HG02884 (cell line): ENCODE measurements at regions not wholly inside any gene's neighbourhood (a gene's known extent, or its start where the extent isn't known, plus 50 kb on each side); places are given as distances from the start of the nearest gene placed in this dataset.
"Not testable (repeated sequence)": the region's sequence is repeated elsewhere in the genome, so short reads cannot be mapped to it uniquely, and the experiment has no call there.

Experiments used
- ATAC-seq: cut with Tn5 transposase; IDR thresholded peaks from one replicate; pipeline ENCODE4 v1.9.1; 2021; ENCODE audit warnings: mild to moderate bottlenecking, moderate library complexity; ENCODE audit not compliant: unreplicated experiment

DNA sequence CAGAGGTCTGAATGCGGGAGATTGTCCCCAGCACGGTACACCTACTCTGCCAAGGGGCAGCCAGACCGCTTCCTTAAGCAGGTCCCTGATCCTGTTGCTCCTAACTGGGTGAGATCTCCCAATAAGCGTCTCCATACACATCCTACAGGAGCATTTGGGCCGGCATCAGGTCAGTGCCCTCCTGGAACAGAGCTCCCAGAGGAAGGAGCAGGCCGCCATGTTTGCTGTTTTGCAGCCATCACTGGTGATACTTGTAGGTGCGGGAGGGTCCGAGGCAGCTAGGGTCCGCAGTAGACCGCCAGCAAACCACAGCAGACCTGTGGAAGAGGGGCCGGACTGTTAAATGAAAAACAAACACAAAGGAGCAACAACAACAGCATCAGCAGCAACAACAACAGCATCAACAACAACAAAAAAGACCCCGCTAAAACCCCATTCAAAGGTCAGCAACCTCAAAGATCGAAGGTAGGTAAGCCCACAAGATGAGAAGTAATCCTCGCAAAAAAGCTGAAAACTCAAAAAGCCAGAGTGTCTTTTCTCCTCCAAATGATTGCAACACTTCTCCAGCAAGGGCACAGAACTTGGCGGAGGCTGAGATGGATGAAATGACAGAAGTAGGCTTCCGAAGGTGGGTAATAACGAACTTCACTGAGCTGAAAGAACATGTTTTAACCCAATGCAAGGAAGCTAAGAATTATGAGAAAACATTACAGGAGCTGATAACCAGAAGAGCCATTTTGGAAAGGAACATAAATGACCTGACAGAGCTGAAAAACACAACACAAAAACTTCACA, 79.0 kb upstream of the CDH7 start:
- ATAC-seq = no peak

DNA sequence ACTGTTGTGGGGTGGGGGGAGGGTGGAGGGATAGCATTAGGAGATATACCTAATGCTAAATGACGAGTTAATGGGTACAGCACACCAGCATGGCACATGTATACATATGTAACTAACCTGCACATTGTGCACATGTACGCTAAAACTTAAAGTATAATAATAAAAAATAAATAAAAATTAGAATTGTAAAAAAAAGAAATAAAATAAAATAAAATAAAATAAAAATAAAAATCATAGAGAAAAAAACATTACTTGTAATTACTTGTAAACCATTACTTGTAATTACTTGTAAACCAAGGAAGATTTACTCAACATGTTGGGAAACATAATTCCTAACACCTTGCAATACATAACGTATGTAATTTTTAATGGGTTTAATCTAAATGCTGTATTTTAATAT, 80.7 kb upstream of the CDH7 start:
- ATAC-seq = not testable (repeated sequence)

DNA sequence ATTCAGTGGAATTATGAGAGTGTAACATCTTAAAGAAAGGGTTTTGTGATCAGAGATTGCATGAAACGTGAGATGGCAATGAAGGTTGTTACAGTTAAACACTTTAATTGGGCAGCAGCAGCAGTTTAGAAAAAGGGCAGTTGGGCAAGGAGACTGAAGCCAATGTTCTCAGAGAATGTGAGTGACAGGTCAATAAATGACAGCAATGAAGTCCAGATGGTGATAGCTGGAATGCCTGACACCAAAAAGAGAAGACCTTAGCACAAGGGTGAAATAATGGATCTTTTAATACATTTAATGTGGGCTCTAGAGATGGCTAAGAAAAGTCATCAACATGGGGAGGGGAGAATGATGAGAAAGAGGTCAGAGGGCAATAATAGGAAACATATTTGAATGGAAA, 89.4 kb upstream of the CDH7 start:
- no peak for ATAC-seq

DNA sequence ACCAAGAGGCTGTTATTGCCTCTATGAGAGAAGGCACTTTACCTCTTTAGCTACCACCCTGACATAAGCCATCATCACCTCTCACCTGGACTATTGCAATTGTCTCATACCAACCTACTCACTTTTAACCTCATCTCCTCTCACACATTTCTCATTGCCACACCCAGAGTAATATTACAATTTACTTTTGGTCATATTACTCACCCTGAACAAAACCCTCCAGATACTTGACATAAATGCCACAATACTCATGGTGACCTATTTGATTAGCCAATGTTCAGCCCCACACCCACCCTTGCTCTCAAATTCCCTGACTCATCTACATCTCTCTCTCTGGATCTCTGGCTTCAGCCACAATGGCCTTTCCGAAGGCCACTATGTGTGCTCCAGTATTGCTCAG, 90.9 kb upstream of the CDH7 start:
- no peak for ATAC-seq

DNA sequence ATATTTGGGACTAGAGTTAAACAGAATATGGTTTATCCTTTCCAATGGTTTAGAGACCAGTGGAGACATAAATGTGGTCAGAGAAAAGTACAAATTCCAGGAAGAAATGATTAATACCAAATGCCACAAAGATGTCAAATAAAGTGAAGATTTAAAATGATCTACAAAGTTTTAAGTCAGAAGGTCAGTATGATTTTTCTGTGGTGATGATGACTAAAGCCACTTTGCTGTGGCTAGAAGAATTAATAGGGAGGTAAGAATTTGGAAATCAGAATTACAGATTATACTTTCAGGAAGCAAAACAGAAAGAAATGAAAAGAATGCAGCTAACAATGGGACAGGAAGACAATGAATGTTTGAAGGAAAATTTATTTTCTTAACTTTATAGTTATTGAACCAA, 91.5 kb upstream of the CDH7 start:
- no peak for ATAC-seq

DNA sequence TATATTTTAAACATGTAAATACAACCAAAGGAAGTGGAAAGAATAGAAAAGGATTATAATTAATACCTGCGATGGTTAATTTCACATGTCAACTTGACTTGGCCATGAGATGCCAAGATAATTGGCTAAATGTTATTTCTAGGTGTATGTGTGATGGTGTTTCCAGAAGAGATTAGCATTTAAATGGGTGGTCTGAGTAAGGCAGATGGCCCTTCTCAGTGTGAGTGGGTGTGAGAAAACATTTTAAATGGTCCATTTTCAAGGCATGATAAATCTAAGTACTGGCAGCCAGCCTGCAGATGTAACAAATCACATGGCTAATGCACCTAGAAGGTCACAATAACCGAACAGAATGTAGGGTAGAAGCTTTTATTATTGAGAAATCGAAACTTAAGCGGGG, 99.6 kb upstream of the CDH7 start:
- ATAC-seq = no peak

DNA sequence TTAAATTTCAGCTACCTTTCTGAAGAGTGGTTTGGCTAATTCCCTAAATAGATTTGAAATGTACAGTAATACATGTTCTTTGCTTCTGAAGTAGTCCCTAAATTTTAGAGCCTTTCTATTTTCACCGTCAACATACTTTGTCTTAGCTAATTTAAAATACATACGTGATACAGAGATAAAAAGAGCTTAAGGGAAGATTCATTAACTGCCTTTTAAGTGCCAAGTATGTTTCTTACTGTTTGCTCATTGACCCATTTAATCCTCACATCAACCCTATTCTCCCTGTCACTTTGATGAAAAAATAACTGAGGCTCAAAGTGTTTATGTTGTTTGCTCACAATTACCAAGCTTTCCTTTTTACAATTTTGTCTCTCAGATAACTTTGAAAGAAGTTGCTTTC, 118.6 kb upstream of the CDH7 start:
- ATAC-seq = no peak

DNA sequence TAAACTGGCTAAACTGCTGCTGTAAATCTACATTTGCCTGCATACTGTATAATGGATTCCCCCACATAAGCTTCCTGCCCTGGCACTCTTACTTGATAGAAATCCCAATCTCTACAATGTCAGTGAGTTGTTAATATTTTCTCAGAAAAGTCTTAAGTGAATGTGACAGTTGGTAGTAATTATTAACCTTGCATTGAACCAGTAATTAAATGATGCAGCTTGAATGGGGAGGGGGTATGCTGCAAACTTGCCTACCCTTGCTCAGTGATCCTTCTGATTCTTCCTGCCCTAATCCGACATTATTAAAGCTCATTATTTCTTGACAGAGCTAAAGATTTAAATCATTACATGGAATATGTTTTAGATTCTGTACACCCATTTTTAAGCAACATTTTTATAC, 119.0 kb upstream of the CDH7 start:
- no peak for ATAC-seq

DNA sequence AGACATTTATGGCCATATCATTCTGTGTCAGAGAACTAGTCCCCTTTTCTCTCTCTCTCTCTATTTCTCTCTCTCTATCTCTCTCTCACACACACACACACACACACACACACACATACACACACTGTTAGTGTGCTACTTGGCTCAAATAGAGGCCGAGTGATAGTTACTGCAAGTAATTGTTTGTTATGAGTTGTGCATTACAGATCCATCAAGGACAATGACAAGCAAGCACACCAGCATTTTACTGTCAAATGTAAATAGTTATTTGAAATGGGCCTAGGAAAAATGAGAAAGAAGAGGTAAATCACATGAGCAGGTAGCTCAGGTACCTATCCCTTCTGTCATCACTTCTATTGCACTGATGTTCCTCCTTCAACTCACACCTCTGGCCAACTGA, 122.4 kb upstream of the CDH7 start:
- no peak for ATAC-seq

DNA sequence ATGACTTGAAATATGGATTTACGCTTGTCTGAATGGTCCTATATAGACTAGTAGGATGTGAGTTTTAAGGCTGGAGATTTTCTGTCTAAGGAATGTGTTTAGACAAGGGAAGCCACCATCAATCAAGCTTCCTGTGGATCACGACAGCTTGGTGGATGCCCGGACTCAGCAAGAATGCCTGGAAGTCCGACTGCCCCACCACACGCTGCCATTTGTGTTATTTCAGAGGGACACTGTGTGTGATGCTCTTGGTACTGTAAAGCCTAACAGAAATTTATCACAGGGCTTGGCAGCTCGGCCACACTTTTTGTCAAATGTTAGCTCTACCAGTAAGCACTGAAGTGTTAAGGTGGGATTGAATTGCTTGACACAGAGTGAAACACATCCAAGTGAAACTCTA, 127.1 kb upstream of the CDH7 start:
- no peak for ATAC-seq

DNA sequence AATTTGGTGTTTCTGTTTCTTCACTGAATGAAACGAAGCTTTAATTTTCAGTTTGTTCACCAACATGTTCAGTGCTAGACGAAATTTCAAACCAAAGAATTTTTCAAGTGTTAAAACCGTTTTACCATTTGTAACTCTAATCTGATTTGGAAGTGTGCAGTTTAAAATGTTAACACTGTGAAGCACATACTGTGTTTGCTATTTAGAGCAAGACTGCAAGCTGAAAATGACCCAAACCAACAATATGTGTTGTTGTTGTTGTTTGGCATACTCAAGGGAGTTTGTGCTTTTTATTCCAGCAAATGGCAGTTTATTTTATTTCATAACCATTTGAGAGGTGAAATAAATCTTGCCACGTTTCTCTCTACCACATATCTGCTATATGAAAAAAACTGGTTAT, 128.4 kb upstream of the CDH7 start:
- no peak for ATAC-seq

DNA sequence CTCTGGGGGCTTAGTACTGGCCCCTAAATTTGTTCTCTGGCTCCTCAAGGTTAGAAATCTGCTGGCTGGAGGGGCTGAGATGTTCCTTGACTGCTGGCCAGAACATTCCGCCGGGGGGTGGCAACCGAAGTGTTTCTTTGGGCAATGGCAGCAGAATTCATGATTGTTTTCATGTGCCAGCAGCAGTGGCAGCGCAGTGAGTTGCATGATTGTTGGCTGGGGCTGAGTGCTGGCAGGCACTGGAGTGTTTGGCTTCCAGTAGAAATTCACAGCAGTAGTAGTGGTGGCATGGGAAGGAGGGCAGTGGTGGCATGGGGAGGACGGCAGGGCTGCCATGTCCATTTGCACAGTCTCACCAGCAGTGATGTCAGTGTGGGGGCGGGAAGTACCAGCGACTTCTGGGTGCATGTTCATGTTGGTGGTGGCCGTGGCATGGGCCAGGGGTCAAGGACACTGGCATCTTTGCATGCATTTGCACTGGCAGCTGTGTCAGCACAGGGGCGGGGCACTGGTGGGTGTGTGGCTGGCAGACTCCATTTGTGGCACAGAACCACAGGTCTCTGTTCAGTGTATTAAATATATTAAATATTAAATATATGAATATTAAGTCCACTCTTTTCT, 130.6 kb upstream of the CDH7 start:
- no peak for ATAC-seq

DNA sequence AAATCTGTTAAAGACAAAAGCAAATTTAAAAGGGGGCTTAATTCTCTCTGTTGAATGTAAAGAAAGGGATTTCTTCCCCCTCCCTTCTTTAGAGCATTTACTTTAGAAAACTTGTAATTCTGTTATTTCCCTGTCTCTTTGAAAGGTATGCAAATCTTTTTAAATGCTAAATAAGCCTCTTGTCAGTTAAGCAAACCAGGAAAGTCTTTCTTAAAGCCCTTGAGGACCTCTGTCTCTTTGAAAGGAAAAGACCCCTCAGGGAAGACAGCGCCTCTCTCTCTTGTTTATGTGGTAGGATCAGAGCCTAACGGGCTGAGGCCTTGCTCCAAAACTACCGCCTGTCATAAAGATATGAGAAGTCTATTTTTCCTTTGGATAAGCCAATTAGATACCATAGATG, 139.9 kb upstream of the CDH7 start:
- no peak for ATAC-seq

DNA sequence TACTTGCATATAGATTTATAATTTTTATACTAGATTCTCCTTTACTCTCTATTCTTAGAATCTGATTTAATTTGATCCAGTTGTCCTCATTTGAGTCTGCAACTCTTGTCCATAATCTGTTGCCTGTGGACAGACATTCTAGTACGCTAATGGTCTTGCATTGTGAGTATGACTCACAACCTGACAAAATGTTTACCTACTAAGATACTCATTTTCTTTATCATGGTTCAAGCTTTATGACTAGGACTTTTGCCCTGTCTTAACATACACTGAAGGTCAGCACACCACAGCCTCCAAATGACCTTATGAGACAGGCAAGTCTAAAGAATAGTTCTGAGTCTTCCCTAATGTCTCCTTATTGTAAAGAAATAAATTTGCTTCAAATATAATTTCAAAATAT, 142.3 kb upstream of the CDH7 start:
- no peak for ATAC-seq

DNA sequence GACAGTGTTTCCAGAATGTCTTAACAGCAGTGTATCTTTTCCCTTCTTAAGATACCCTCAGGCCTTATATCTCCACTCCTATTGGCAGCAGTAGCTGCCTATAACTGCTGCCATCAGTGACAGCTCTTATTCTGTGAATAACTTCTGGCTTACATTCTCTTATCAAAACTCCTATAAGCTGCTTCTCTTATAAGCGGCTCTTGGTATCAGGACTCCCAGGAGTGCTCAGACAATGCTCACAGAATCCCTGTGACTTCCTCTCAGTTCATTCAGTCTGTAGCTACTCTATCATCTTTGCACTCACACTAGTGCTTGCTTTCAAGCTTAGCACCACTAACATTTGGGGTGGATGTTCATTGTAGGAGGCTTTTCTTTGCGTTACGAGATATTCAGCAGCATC, 143.7 kb upstream of the CDH7 start:
- ATAC-seq = no peak

DNA sequence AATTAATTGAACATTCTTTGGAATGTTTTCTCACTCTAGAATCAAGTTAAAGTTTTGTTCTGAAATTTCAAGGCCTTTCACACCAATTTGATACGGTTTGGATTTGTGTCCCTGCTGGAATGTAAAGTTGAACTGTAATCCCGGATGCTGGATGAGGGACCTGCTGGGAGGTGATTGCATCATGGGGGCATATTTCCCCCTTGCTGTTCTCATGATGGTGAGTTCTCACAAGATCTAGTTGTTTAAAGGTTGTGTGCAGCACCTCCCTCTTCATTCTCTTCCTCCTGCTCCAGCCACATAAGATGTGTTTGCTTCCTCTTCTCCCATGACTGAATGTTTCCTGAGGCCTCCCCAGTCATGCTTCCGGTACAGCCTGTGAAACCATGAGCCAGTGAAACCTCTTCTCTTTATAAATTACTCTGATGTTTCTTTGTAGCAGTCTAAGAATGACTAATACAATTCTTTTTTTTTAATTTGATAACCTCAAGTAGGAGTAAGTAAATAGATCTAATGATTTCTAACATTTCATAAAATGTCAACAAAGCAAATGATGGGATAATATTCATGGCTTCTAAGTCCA, 144.2 kb upstream of the CDH7 start:
- no peak for ATAC-seq

DNA sequence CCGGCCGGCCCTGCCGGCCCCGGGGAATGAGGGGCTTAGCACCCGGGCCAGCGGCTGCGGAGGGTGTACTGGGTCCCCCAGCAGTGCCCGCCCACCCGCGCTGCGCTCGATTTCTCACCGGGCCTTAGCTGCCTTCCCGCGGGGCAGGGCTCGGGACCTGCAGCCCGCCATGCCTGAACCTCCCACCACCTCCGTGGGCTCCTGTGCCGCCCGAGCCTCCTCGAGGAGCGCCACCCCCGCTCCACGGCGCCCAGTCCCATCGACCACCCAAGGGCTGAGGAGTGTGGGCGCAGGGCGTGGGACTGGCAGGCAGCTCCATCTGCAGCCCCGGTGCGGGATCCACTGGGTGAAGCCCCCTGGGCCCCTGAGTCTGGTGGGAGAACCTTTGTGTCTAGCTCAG, 145.5 kb upstream of the CDH7 start:
- not testable (repeated sequence) for ATAC-seq

DNA sequence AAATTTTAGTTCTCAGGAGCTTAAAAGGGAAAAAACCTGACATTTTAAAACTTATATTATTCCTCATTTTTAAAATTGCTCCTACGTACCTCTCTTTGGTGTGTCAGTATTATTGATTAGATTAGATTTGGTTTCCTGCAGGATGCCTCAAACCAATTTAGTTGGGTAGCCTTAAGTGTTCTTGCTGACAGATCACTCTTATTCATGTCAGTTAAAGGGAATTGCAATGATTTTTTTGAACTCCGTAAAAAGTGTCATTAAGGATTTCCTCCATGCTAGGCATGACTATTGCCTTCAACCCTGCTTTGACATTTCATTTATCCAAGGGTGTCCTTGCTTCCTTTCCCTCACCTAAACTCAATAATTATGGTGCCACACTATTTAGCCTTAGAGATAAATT, 149.0 kb upstream of the CDH7 start:
- ATAC-seq = no peak

DNA sequence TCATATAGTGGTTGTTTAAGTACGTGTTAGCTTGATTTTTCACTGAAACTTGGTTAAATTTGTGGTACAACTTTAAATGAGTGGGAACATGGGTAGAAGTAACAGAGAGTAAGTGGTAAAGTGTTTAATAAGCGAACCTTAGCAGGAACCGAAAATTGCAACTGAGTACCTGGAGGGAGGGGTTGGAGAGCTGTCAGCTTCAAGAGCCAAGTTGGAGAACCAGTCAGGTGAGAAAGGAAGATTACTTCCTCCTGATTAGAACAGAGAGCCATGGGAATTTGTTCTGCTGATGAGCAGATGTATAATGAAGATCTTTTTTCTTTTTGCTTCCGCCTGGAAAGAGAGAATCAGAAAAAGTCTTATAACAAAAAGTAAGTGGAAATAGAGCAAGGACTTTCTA, 158.4 kb upstream of the CDH7 start:
- ATAC-seq = no peak

DNA sequence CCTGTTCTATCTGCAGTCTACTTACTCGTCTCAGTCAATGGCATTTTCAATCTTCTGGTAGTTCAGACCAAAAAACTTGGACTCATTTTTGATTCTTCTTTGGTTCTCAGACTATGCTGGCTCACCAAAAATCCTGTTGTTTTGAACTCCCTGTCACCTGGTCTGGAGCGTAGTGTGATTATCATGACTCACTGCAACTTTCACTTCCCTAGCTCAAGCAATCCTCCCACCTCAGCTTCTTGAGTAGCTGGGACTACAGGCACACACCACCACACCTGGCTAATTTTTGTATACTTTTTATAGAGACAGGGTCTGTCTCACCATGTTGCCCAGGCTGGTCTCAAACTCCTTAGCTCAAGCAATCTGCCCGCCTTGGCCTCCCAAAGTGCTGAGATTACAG, 163.3 kb upstream of the CDH7 start:
- ATAC-seq = no peak

DNA sequence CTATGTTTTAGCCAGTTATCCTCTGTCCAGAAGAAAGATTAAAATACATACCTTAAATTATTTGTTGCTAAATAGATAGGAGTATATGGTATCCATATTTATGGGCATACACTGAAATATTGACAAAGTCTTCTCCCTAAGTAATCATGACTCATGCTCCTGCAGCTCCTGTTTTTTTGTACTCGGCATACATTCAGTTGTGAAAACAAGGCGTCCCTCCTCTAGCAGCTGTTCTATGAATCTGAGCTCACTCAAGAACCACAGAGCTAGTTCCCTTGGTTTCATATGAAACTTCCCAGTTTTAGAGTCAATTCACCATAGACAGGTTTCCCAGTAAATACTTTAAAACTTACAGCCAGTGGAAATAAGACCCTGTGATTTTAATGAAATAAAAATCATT, 168.7 kb upstream of the CDH7 start:
- ATAC-seq = not testable (repeated sequence)

DNA sequence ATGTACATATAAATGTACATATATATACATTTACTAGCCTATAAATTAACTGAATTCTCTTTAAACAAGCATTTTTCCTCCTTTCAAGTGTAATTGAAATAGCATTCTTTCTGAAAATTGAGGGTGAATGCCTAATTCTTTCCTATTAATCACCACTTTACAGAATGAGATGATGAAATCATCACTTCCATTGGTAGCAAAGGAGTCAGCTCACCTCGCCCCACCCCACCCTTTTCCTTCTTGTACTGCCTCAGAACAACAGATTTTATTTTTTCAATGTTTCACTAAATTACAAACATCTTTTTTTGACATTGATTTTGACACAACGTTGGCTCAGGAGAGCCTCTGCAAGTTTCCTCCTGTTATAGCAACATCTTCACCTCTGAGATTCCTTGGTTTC, 181.9 kb upstream of the CDH7 start:
- no peak for ATAC-seq

DNA sequence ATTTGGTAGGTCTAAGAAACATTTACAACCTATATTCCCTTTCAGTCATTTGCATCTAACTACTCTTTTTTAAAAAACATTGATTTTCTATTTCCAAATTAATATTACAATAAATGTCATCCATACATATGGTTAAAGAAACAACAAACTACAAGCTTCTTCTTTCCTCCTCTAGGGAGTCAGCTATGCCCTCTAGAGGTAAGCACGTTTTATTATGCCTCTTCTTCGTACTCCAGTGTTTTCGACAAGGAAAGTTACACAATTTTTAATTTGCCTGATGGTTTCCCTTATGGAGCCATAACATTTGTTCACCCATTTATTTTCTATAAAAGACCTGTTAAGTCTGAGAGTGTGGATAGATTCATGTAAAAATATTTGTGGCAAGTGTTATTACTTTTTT, 183.4 kb upstream of the CDH7 start:
- no peak for ATAC-seq
